Activated T-helper 1 cell treated with anti-CD3 and anti-CD28 coated beads, Interleukin-2, amount 50 U/mL, for 16 hours (primary cell): ENCODE measurements at regions not wholly inside any gene's neighbourhood (a gene's known extent, or its start where the extent isn't known, plus 50 kb on each side); places are given as distances from the start of the nearest gene placed in this dataset.
"Not testable (repeated sequence)": the region's sequence is repeated elsewhere in the genome, so short reads cannot be mapped to it uniquely, and the experiment has no call there.

Source experiments
- DNase-seq, 2 donors: peaks; one replicate each; pipeline ENCODE4 v3.0.0-alpha.2; 2020; ENCODE audit warnings: low read depth in 1 of 2, low spot score in 1 of 2

- no peak for DNase-seq
These were observed 281.7 kb downstream of the TMEM38B start for GRCh38 chr9:105975886-105976645.

GRCh38 chr9:105978336-105978735, 284.0 kb downstream of the TMEM38B start:
- DNase-seq, result no peak

- DNase-seq, result no peak
These were observed 284.5 kb downstream of the TMEM38B start for GRCh38 chr9:105978826-105979225.

GRCh38 chr9:105979290-105979689, 284.9 kb downstream of the TMEM38B start:
- DNase-seq, result no peak

GRCh38 chr9:105984714-105985113, 290.4 kb downstream of the TMEM38B start:
- no peak for DNase-seq

- no peak for DNase-seq
These were observed 298.9 kb downstream of the TMEM38B start for GRCh38 chr9:105993116-105993854.

GRCh38 chr9:105993921-105994715, 299.8 kb downstream of the TMEM38B start:
- no peak for DNase-seq

GRCh38 chr9:105994970-105995369, 300.6 kb downstream of the TMEM38B start:
- DNase-seq, result no peak

- no peak for DNase-seq
These were observed 322.9 kb downstream of the TMEM38B start for GRCh38 chr9:106017198-106017740.

GRCh38 chr9:106019039-106019680, 324.8 kb downstream of the TMEM38B start:
- no peak for DNase-seq

GRCh38 chr9:106019702-106020101, 325.4 kb downstream of the TMEM38B start:
- DNase-seq, result no peak

GRCh38 chr9:106020186-106020585, 325.8 kb downstream of the TMEM38B start:
- no peak for DNase-seq

GRCh38 chr9:106023455-106023854, 329.1 kb downstream of the TMEM38B start:
- no peak for DNase-seq

GRCh38 chr9:106025453-106025852, 331.1 kb downstream of the TMEM38B start:
- DNase-seq, result no peak

GRCh38 chr9:106030146-106030545, 335.8 kb downstream of the TMEM38B start:
- DNase-seq, result not testable (repeated sequence)

- DNase-seq, result no peak
These were observed 338.6 kb downstream of the TMEM38B start for GRCh38 chr9:106032978-106033377.

GRCh38 chr9:106035806-106036205, 341.5 kb downstream of the TMEM38B start:
- DNase-seq, result no peak

GRCh38 chr9:106038266-106039001, 344.1 kb downstream of the TMEM38B start:
- DNase-seq, result no peak

GRCh38 chr9:106039151-106039935, 345.0 kb downstream of the TMEM38B start:
- no peak for DNase-seq
